HepG2 (cell line): ENCODE measurements at regions not wholly inside any gene's neighbourhood (a gene's known extent, or its start where the extent isn't known, plus 50 kb on each side); places are given as distances from the start of the nearest gene placed in this dataset.

Experiments used
- BRCA1 ChIP-seq: sonication (generic); formaldehyde crosslinking; IDR thresholded peaks from 2 replicates; pipeline ENCODE4 v1.4.0; 2020; ENCODE audit warnings: missing genetic modification reagents
- CREM ChIP-seq, 2 experiments: sonication (generic) in 1 of 2; formaldehyde crosslinking in 1 of 2; IDR thresholded peaks; 2 replicates each; pipeline versions ENCODE4 v1.4.0 to v1.6.1; 2016 to 2020; ENCODE audit warnings: antibody characterized with exemption in 1 of 2, mild to moderate bottlenecking in 1 of 2, missing genetic modification reagents in 1 of 2
- EP300 ChIP-seq, 3 experiments: sonication (generic) in 1 of 3; formaldehyde crosslinking in 1 of 3; IDR thresholded peaks; 2 replicates each; pipeline versions ENCODE4 v1.5.1 to v1.6.1; 2011 to 2020; ENCODE audit warnings: low read depth in 2 of 3, low read length in 2 of 3, borderline replicate concordance in 1 of 3, improper control_type of control experiment in 1 of 3, mild to moderate bottlenecking in 1 of 3, missing genetic modification reagents in 1 of 3, moderate library complexity in 1 of 3
- FOXO1 ChIP-seq: sonication (generic); formaldehyde crosslinking; IDR thresholded peaks from 2 replicates; pipeline ENCODE4 v1.4.0; 2020; ENCODE audit warnings: missing genetic modification reagents
- KLF12 ChIP-seq: sonication (generic); formaldehyde crosslinking; IDR thresholded peaks from 2 replicates; pipeline ENCODE4 v1.4.0; 2020; ENCODE audit warnings: missing genetic modification reagents, borderline replicate concordance
- MEIS2 ChIP-seq: sonication (generic); formaldehyde crosslinking; IDR thresholded peaks from 2 replicates; pipeline ENCODE4 v1.9.0; 2021; ENCODE audit warnings: mild to moderate bottlenecking, missing genetic modification reagents
- NFKB2 ChIP-seq: sonication (generic); formaldehyde crosslinking; IDR thresholded peaks from 2 replicates; pipeline ENCODE4 v1.4.0; 2020; ENCODE audit warnings: missing genetic modification reagents, borderline replicate concordance
- SIN3A ChIP-seq: IDR thresholded peaks from 2 replicates; pipeline ENCODE4 v1.6.1; 2011; ENCODE audit warnings: low read depth, mild to moderate bottlenecking, control low read depth, low read length, borderline replicate concordance
- TCF7L2 ChIP-seq: IDR thresholded peaks from 2 replicates; pipeline ENCODE4 v1.6.1; 2011; ENCODE audit warnings: mild to moderate bottlenecking, low read depth, low read length, moderate library complexity
- ZMYM3 ChIP-seq: sonication (generic); formaldehyde crosslinking; IDR thresholded peaks from 2 replicates; pipeline ENCODE4 v1.5.1; 2020; ENCODE audit warnings: mild to moderate bottlenecking, missing genetic modification reagents
- ZNF160 ChIP-seq: sonication (generic); formaldehyde crosslinking; IDR thresholded peaks from 2 replicates; pipeline ENCODE4 v1.8.0; 2022; ENCODE audit warnings: mild to moderate bottlenecking, inconsistent platforms, missing genetic modification reagents
- TF ChIP-seq, protein P1 (sequence below): sonication (generic); formaldehyde crosslinking; IDR thresholded peaks from 2 replicates; pipeline ENCODE4 v1.5.0; 2020; ENCODE audit warnings: mild to moderate bottlenecking, missing genetic modification reagents, moderate library complexity
- TF ChIP-seq, protein P2 (sequence below): sonication (generic); formaldehyde crosslinking; IDR thresholded peaks from 2 replicates; pipeline ENCODE4 v1.4.0; 2020; ENCODE audit warnings: missing genetic modification reagents, borderline replicate concordance

DNA sequence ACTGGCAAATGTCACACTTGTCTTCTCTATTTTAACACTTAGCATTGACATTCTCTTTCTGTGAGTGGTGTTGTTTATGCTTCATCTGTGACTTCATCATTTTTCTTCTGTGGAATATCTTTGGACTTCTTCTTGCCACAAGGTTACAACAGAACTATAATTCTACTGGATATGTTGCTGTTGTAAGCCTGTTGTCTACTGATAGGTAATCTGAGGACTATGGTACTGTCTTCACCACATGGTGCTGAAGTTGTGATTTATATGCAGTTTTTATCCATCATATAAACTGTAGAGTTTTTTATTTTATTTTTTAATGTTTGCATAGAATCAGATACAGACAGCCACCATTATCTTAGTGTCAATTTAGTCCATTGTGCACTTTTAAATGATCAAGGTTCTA is 622.2 kb upstream of the CNTN5 start:
- TF ChIP-seq BRCA1 (CRISPR knock-in tag) (no peak), ZNF160 (CRISPR knock-in tag) (no peak), ZMYM3 (CRISPR knock-in tag) (no peak), NFKB2 (no peak), MEIS2 (CRISPR knock-in tag) (no peak), KLF12 (CRISPR knock-in tag) (no peak), SIN3A (no peak), TCF7L2 (no peak), FOXO1 (CRISPR knock-in tag) (no peak), EP300 (IDR thresholded peaks at IDR 0.05; ENCODE audit: low read depth in 2 of 2, low read length in 2 of 2) (no peak), EP300 (CRISPR knock-in tag; IDR thresholded peaks at IDR 0.05; ENCODE audit: borderline replicate concordance) (no peak), CREM (IDR thresholded peaks at IDR 0.05) (no peak), CREM (CRISPR knock-in tag; IDR thresholded peaks at IDR 0.05) (no peak)
- TF ChIP-seq, protein P1, sequence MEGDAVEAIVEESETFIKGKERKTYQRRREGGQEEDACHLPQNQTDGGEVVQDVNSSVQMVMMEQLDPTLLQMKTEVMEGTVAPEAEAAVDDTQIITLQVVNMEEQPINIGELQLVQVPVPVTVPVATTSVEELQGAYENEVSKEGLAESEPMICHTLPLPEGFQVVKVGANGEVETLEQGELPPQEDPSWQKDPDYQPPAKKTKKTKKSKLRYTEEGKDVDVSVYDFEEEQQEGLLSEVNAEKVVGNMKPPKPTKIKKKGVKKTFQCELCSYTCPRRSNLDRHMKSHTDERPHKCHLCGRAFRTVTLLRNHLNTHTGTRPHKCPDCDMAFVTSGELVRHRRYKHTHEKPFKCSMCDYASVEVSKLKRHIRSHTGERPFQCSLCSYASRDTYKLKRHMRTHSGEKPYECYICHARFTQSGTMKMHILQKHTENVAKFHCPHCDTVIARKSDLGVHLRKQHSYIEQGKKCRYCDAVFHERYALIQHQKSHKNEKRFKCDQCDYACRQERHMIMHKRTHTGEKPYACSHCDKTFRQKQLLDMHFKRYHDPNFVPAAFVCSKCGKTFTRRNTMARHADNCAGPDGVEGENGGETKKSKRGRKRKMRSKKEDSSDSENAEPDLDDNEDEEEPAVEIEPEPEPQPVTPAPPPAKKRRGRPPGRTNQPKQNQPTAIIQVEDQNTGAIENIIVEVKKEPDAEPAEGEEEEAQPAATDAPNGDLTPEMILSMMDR (CRISPR knock-in tag) = no peak
- TF ChIP-seq, protein P2, sequence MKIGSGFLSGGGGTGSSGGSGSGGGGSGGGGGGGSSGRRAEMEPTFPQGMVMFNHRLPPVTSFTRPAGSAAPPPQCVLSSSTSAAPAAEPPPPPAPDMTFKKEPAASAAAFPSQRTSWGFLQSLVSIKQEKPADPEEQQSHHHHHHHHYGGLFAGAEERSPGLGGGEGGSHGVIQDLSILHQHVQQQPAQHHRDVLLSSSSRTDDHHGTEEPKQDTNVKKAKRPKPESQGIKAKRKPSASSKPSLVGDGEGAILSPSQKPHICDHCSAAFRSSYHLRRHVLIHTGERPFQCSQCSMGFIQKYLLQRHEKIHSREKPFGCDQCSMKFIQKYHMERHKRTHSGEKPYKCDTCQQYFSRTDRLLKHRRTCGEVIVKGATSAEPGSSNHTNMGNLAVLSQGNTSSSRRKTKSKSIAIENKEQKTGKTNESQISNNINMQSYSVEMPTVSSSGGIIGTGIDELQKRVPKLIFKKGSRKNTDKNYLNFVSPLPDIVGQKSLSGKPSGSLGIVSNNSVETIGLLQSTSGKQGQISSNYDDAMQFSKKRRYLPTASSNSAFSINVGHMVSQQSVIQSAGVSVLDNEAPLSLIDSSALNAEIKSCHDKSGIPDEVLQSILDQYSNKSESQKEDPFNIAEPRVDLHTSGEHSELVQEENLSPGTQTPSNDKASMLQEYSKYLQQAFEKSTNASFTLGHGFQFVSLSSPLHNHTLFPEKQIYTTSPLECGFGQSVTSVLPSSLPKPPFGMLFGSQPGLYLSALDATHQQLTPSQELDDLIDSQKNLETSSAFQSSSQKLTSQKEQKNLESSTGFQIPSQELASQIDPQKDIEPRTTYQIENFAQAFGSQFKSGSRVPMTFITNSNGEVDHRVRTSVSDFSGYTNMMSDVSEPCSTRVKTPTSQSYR = no peak
